ENCODE measurements at regions not wholly inside any gene's neighbourhood (a gene's known extent, or its start where the extent isn't known, plus 50 kb on each side); places are given as distances from the start of the nearest gene placed in this dataset.

DNA sequence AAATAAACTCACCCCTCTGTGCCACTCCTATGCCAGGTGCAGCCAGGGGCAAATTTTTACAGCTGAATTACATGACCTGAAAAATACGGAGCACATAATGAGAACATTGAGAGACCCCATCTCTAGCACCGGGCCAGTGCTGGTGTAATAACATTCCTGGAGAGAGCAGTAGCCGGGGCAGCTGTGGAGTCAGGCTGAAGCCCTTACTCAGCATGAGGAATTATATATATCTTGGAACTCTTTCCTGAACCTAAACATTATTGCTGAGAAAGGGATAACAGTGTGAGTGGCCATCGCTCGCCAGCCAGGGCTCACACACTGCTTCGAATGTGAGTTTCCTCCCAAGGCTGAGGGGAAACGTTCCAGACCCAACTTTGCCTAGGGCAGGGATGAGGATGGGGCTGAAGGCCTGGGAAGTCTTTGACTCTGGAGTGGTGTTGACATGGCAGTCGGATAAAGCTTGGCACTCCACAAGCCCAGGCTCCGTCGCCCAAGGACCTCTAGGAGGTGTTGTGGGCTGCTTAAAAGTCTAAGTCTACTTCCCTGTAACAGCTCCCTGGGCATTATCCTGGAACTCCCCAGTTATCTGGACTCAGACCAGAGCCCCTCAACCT is 269.8 kb downstream of the CDC5L start:
- TF ChIP-seq, protein P1, sequence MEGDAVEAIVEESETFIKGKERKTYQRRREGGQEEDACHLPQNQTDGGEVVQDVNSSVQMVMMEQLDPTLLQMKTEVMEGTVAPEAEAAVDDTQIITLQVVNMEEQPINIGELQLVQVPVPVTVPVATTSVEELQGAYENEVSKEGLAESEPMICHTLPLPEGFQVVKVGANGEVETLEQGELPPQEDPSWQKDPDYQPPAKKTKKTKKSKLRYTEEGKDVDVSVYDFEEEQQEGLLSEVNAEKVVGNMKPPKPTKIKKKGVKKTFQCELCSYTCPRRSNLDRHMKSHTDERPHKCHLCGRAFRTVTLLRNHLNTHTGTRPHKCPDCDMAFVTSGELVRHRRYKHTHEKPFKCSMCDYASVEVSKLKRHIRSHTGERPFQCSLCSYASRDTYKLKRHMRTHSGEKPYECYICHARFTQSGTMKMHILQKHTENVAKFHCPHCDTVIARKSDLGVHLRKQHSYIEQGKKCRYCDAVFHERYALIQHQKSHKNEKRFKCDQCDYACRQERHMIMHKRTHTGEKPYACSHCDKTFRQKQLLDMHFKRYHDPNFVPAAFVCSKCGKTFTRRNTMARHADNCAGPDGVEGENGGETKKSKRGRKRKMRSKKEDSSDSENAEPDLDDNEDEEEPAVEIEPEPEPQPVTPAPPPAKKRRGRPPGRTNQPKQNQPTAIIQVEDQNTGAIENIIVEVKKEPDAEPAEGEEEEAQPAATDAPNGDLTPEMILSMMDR (conservative IDR thresholded peaks at IDR 0.05; ENCODE audit: low read length), result no peak
- TF ChIP-seq EZH2phosphoT487 (IDR thresholded peaks at IDR 0.05; ENCODE audit: borderline replicate concordance), result no peak

All from Loucy (cell line).